Activated effector memory CD4-positive, alpha-beta T cell treated with anti-CD3 and anti-CD28 coated beads, Interleukin-2, amount 50 U/mL, for 16 hours (primary cell): ENCODE measurements at regions not wholly inside any gene's neighbourhood (a gene's known extent, or its start where the extent isn't known, plus 50 kb on each side); places are given as distances from the start of the nearest gene placed in this dataset.
"Not testable (repeated sequence)": the region's sequence is repeated elsewhere in the genome, so short reads cannot be mapped to it uniquely, and the experiment has no call there.

Experiments used
- DNase-seq: peaks from one replicate; pipeline ENCODE4 v3.0.0-alpha.2; 2020

- DNase-seq, result no peak
Observed at GRCh38 chr16:17568239-17568638, 97.5 kb upstream of the XYLT1 start.

DNA sequence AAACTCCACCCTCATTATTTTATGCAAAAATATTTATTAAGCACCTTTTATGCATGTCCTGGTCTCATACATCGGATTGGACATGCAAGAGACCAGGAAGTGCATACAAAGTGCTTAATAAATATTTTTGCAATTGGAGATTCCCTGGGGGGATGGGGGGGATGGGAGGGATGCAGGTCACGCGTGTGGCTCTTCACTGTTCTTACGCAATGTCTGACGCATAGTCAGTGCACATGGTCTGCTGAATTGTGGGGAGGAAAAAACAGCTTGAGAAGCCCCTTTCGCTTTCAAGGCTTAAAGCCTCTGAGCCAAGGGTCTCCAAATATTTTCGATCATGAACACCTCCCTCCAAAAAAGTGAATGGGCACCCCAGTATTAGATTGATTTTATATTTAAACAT, 96.7 kb upstream of the XYLT1 start:
- DNase-seq, result no peak

GRCh38 chr16:17566656-17567450, 96.1 kb upstream of the XYLT1 start:
- DNase-seq, result no peak

- no peak for DNase-seq
Observed at GRCh38 chr16:17566075-17566474, 95.3 kb upstream of the XYLT1 start.

DNA sequence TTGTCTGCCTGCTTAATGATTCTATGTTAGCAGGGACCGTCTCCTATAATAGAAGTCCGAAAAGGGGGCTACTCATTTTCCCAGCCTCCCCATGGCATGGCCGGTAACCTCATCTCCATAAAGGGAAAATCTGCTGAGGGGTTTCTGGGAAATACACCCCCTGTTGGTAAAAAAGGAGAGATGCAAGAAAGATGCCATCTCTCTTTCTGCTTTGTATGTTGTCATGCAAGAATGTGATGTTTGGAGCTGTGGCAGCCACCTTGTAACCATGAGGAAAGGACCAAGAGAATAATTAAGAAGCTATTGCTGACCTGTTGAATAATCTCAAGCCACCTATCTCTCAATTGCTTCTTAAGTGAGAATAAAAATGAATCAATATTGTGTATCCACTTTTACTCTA, 94.8 kb upstream of the XYLT1 start:
- no peak for DNase-seq

DNA sequence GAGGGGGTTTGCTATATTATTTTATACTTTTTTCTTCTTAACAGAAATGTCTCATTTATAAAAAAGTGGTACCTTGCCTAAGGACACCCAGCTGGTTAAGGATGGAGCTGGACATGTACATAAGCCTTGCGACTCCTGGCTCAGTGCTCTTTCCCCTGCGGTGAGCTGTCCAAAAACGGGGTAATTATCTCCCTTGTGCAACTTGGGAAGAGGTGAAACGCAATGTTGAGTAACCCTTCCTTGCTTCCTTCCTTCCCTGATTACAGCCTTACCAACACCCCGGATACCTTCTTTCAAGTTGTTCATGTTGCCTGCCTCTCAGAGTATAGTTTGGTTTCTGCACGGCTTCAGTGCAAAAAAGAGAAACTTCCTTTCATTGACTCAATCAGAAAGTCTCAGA, 94.1 kb upstream of the XYLT1 start:
- DNase-seq, result no peak

DNA sequence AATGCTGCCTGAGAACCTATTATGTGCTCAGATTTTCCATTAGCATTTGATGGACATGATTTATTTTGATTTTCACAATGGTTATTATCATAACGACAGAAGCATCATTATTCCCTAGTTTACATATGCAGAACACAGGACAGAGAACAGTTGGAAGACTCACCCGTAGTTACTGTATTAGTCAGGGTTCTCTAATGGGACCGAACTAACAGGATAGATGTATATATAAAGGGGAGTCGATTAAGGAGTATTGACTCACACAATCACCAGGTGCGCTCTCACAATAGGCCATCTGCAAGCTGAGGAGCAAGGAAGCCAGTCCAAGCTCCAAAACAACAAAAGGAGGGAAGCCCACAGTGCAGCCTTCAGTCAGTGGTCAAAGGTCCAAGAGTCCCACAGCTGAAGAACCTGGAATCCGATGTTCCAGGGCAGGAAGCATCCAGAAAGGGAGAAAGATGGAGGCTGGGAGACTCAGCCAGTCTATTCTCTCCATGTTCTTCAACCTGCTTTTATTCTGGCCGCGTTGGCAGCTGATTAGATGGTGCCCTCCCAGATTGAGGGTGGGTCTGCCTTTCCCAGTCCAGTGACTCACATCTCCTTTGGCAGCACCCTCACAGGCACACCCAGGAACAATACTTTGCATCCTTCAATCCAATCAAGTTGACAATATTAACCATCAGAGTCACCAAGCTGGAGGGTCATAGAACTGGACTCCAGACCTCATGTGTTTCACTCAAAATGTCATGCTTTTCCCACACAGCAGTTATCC, 92.7 kb upstream of the XYLT1 start:
- no peak for DNase-seq

DNA sequence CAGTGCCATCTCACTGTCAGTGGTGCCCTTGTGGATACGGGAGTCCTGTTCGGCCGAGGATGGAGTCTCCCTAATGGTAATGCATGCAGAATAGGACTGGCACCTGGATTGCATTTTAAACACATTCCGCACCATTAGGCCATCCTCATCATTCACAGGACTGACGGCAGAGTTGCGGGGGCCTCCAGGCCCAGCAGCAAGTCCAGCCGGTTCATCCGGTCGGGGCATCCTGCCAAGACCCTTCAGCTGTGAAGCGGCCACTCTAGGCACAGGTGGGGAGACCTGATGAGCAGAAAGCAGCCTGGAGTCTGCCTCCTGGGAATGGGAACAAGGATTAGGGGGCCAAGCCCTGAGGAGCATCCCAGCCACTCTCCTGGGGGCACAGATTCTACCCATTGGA, 90.3 kb upstream of the XYLT1 start:
- no peak for DNase-seq

GRCh38 chr16:17560548-17560947, 89.8 kb upstream of the XYLT1 start:
- DNase-seq, result no peak

- DNase-seq, result no peak
Observed at GRCh38 chr16:17559394-17559793, 88.6 kb upstream of the XYLT1 start.

- DNase-seq, result no peak
Observed at GRCh38 chr16:17557949-17558348, 87.2 kb upstream of the XYLT1 start.

DNA sequence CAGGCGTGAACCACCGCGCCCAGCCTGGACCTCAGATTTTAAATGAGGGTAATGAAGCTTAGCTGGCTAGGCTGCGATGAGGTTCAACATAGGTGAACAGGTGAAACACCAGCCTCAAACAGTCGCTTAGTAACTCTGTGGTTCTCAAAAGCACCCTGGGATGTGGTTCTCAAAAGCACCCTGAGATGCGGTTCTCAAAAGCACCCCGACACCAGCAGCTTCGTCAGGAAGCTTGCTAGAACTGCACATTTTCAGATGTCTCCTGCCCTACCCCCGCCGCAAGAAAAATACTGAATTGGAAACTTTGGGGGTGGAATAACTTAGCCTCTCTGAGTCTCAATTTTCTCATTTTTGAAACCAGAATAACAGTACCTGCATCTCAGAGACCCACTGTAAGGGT, 86.7 kb upstream of the XYLT1 start:
- no peak for DNase-seq

DNA sequence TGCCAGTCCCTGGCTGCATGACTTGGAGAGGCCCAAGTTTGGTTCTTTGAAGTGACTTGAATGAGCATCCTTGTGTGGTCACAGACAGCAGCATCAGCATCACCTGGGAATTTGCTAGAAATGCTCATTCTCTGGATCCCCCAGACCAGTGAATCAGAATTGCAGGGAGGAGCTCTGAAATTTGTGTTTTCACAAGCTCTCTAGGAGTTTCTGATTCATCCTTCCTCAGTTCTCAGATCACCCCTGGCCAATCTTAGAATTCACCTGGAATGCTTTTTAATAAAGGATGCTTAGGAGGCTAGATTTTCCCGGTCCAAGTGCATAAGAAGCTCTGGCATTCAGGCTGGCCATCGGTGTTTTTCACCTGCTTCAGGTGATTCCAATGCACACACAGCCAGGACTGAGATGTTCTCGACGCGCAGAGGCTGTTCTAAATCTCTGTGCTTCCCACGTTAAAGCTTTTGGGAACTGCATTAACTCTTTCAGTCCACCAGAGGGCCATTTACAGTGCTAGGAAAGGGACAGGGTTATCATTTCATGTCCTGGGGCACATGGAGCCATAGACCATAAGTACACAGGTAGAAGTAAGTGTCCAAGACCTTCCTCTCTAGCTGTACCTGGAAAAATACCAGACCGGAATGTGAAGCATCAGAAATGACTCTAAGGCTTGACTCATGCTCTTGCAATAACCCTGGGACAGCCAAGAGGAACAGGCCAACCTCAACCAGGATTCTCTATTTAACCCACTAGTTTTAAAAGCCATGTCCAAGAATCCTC, 85.7 kb upstream of the XYLT1 start:
- DNase-seq, result no peak

- DNase-seq, result no peak
Observed at GRCh38 chr16:17555176-17555575, 84.4 kb upstream of the XYLT1 start.

- DNase-seq, result no peak
Observed at GRCh38 chr16:17552351-17552750, 81.6 kb upstream of the XYLT1 start.

- not testable (repeated sequence) for DNase-seq
Observed at GRCh38 chr16:17551682-17552081, 80.9 kb upstream of the XYLT1 start.

GRCh38 chr16:17548825-17549224, 78.1 kb upstream of the XYLT1 start:
- no peak for DNase-seq

DNA sequence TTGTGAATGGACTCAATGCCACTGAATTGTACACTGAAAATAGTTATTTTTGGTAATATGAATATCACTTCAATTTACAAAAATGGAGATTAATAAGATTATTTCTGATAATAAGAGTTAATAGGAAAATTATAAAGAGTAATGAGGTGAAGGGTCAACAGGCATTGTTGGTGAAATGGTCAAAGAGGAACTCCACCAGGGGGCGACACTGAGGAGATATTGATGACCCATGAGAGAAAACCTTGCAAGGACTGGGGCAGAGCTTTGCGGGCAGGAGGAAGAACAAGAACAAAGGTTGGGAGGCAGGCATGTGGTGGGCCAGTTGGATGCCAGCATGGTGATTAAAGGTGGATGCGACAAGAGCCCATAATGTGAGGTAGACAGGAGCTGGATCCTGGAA, 74.0 kb upstream of the XYLT1 start:
- DNase-seq, result no peak

DNA sequence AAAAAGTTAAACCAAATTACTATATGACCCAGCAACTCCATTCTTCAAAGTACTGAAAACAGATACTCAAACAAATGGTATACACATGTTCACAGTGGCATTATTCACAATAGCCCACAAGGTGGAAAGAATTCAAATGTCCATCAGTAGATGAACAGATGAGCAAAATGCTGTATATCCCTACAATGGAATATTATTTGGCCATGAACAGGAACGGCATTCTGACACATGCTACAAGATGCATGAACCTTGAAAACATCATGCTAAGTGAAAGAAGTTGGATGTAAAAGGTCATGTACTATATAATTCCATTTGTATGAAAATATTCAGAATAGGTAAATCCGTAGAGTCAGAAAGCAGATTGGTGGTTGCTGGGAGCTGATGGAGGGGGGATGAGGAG, 73.5 kb upstream of the XYLT1 start:
- no peak for DNase-seq

GRCh38 chr16:17543073-17543472, 72.3 kb upstream of the XYLT1 start:
- DNase-seq, result no peak

GRCh38 chr16:17541324-17541723, 70.6 kb upstream of the XYLT1 start:
- no peak for DNase-seq

DNA sequence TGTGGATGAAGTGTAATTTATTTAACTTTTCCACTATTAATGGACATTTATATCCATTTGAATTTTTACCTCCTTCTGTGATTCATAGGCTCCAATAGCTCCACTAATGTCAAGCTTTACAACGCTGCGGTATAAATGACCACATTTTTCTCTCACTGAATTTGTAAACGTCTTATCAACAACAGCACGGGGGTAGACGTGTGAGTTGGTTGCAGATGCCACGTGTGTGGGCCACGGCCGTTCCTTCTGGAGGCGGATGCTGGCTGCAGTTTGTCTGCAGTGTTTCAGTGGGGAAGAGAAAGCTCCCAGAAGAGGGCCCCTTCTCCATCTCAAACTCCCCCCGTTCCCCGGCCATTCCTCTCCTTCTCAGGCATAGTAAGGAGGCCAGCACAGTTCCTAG, 68.2 kb upstream of the XYLT1 start:
- no peak for DNase-seq

DNA sequence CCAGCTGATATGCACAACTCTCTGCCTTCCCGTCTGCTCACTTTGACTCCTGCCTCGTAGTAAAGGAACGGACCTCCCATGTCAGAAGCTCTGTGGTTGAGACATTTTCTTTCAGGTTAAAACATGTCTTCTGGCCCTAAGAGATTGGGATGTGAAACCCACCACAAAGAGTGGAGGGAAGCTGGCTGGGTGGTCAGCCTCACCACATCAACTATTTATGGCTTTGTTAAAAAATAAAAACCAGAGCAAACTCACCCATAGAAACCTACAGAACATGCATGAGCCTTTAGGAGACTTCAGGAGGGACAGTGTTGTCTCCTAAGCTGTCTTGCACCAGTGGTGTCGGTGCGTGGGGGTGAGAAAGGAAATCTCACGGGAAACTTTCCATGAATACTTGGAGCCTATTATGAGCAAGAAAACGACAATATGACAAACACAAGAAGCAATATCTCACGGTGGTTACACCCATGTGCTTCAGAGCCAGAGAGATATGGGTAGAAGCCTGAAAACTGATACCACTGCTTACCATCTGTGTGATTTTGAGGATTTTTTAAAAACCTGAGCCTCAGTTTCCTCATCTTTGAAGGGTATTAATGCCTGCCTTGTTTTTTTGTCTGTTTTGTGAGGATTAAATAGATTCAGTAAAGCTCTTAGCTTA, 61.7 kb upstream of the XYLT1 start:
- no peak for DNase-seq
